NCI-H524 treated with DMSO at 0.1 percent for 48 hours (cell line): ENCODE measurements at regions not wholly inside any gene's neighbourhood (a gene's known extent, or its start where the extent isn't known, plus 50 kb on each side); places are given as distances from the start of the nearest gene placed in this dataset.
"Not testable (repeated sequence)": the region's sequence is repeated elsewhere in the genome, so short reads cannot be mapped to it uniquely, and the experiment has no call there.

ENCODE experiments used
- DNase-seq: peaks from one replicate; lab custom pipeline; 2025; lab: John Stamatoyannopoulos, UW

DNA sequence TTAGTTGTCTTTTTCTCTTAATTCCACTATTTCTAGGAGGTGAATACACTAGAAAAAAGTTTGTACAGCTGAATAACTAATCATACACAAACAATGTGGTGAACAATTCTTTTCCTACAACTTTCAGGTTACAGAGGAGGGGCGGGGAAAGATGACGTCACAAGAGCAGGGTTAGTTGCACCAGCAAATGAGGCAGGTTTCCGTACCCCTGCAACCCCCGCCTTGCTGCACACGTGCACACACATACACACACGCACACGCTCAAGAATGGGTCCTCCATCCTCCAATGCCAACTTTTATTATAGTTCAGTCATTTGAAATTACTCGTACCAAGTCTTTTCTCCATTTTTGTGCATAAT lies 122.8 kb downstream of the ARL4C start:
- no peak for DNase-seq

DNA sequence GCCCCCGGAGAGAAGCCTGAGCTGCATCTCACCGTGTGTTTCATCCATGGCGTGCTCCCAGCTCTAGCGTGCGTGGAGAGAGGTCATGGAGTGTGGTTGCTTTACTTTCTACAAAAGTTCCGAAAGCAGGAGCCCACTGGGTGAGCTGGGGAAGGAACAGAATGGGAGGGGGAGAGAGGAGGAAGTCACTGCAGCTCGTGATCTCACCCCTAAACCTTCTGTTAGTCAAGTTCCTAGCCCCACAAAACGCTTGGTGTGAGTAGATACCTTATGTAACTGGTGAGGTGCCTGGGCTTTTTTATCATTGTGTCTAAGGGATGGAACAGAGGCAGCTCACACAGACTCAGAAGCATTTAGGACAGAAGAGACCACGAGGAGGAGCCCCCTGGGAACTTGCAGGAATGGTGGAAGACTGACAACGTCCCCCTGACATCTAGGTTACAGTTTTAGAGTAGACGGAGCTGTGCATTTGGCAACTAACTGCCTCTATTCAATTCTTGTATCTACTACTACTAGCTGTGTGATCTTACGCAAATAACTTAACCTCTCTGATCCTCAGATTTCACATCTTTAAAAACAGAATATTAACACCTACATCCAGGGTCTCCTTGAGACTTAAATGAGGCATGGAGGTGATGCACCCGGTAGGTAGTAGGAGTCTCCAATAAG lies 123.3 kb downstream of the ARL4C start:
- no peak for DNase-seq

DNA sequence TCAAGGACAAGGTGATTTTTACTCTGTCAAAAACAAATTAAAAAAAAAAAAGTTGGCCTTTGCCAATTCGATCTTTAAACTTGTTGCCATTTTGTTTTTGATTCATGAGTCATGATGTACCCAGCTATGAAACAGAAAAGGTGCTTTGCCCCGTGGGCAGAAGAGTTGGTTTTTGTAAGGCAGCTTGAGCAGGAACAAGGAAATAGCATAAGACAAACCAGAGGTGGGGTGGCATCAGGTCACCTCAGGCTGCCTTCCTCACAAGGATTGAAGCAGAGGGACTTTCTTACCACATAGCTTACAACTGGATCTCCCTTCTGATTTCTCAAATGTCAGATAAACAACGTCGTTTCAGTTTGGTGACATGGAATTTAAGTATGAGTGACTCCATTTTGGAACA lies 123.8 kb downstream of the ARL4C start:
- no peak for DNase-seq

DNA sequence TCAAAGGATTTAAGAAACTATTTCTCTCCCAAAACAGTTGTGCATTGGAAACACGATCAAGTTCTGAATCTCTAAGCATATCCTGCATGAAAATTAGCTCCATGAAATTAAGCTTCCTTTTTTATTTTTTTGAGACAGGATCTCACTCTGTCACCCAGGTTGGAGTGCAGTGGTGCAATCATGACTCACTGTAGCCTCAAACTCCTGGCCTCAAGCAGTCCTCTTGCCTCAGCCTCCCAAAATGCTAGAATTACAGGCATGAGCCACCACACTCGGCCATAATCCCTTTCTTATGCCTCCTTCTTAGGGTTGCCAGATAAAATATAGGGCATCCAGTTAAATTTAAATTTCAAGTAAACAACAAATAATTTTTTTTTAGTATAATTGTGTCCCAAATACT lies 124.4 kb downstream of the ARL4C start:
- no peak for DNase-seq

DNA sequence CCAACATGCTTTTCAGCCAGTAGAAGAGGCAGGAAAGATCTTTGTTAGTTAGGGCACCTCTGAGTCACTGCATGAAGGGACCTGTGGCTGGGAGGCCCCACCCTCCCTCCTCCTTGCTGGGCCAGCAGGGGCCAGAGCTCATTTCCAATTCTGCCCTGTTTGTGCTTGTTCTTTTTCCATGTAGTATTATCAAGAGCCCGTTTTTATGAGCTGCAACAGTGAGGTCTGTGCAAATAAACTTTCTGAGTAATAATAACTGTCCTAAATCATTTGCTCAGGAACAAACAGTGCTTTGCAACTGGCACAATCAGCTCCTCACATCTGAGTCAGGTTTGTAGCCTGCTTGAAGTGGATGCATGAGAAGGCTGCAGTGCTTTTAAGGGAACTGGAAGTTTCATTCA lies 128.0 kb downstream of the ARL4C start:
- DNase-seq = no peak

DNA sequence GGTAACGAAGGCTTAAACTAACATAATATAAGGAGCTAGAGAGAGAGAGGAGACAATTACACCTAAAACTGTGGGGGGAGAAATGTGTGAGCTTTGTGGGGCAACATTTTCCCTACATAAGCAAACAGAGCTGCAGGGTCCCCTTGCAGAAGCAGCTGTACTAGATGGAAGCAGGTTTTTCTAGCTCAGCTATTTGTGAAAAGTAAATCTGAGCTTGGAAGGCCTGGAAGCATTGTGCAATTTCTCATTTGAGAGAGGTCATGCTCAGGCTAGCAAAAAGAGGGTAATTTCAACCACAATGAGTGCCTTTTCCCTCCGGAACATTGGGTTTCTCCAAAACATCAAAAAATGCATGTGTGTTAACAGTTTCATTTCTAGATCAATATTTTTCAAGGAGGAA lies 130.0 kb downstream of the ARL4C start:
- no peak for DNase-seq

DNA sequence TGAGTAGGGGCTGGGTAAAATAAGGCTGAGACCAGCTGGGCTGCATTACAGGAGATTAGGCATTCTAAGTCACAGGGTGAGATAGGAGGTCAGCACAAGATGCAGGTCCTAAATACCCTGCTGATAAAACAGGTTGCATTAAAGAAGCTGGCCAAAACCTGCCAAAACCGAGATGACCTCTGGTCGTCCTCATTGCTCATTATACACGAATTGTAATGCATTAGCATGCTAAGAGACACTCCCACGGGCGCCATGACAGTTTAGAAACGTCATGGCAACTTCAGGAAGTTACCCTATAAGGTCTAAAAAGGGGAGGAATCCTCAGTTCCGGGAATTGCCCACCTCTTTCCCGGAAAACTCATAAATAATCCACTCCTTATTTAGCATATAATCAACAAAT lies 132.2 kb downstream of the ARL4C start:
- no peak for DNase-seq

DNA sequence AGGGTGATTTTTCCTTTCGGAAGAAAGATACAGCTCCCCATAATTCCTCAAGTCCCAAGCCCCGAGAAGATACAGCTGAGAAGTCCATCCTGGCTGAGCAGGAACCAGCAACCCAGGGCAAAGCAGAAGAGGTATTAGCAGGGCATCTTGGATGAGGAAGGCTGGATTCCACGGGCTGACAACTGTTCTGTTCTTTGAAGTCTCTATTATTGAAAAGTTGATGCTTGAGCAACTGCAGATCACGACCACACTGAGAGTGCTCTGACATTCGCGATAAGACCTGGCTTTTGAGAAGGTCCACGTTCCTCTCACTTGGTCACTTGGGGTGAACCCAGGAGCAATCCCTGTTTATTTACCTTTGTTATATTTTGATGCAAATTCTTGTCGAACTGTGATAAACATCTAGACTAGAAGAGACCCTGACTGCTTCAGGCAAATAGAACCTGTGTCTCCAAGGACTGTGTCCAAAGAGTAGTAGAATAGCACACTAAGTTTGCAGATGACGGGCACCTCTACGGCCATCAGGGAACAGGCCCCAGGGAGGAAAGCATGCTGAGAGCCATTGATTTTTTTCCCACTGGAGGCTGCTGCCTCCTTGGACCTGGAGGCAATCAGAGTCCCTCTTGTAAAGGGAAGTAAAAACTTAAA lies 133.1 kb downstream of the ARL4C start:
- DNase-seq = no peak

DNA sequence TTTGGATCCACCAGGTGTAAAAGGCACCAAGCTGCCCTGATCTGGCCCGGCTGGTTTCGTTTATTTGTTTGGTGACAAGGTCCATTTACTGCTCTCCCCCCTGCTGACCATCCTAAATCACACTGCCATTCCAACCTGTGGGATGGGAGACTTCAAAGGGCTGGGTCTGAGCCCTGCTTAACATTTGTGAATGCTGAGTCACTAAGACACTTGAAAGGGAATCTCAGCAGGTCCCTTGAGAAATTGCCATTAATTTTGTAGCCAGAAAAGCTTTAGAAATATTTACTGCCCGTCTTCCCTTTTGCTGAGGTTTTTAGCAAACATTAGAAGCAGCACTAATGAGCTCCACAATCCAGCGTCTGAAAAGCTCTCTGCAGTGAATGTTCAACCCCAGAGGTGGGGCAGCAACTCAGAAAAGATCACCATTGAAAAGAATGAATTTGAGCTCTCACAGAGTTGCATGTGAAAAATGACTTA lies 133.8 kb downstream of the ARL4C start:
- no peak for DNase-seq

DNA sequence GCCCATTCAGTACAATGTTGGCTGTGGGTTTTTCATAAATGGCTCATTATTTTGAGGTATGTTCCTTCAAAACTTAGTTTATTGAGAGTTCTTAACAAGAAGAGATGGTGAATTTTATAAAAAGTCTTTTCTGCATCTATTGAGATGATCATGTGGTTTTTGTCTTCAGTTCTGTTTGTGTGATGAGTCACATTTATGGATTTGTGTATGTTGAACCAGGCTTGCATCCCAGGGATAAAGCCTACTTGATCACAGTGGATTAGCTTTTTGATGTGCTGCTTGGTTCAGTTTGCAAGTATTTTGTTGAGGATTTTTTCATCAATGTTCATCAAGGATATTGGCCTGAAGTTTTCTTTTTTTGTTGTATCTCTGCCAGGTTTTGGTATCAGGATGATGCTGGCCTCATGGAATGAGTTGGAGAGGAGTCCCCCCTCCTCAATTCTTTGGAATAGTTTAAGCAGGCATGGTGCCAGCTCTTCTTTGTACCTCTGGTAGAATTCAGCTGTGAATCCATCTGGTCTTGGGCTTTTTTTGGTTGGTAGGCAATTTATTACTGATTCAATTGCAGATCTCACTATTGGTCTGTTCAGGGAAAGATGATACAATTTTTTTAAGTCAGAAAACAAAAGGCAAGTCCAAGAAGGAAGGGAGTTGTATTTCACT lies 136.4 kb downstream of the ARL4C start:
- not testable (repeated sequence) for DNase-seq

DNA sequence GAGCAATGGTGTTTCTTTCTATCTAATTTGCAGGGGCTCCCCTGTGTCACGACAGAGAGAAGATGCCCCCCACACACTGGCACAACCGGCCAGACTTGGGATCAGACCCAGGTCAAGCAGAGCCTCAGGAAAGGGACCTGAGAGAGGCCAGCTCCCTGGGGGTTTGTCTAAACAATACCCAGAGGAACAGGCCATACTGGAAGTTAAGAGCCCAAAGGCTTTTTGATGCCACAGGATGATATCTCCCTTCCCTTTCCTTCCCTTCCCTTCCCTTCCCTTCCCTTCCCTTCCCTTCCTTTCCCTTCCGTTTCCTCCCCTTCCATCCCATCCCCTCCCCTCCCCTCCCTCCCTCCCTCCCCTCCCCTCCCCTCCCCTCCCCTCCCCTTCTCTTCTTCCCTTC lies 139.2 kb downstream of the ARL4C start:
- DNase-seq = no peak

DNA sequence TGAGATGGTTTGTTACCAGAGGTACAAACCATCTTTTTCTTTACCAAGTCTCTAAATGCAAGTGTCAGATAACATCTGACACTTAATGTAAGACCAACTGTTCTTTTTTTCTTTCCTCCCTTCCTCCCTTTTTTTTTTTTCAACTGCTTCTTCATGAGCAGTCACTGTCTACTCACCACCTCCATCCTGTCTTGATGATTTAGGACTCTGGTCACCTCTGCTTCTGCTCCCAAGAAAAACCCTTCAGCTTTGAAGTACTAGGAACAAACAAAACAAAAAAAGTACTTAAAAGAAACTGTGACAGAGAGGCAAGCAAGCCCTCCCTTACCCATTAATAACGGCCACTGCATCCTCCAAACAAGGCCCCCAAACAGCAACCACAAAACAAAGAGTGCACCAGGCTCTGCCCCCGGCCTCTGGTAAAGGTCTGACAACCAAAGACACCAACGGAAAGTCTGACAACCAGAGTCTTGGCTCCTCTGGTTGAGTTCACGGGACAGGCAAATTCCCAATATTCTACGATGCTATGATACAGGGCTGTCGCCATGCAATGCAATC lies 141.0 kb downstream of the ARL4C start:
- DNase-seq = no peak

DNA sequence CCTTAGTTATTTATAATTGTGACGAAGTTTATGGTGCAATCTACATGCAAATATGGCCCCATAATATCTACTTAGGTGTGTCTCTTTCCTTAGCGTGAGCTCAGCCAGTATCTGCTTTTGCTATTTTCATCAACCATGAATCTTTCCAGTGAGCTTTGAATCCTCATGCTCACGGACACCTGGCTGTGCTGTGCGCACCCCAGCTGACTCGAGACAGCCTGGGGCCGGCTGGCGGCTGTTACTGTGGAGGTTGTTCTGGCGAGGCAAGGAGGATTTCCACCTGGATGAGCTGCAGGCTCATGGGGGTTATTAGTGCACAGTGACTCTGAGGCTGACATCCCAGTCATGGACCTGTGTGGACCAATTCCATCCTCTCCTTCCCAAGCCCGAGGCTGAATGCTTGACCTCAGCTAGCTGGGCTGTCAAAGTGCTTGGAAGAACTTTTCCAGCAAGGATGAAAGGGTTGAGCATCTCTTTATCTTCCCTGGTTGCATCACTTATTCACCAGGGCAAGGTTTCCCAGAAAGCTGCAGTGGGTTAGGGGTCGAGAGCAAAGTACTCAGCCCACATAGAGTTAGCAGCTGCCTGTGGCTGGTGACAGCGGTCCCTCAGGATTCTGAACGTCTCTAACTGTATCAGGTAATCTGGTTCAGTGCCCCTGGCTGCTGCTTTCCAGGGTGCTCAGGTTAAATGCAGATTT lies 141.7 kb downstream of the ARL4C start:
- no peak for DNase-seq

DNA sequence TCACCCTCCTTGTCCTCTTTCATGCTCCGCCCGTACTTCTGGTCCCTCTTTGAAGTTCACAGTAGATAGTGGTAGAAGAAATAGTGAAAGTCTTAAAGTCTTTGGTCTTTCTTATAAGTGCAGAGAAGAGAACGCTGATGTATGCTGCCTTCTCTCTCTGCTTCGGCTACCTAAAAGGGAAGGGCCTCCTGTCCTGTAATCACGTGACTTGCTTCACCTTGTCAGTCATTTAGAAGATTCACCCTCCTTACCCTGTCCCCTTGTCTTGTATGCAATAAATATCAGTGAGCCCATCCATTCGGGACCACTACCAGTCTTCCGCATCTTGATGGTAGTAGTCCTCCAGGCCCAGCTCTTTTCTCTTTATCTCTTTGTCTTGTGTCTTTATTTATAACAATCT lies 144.6 kb downstream of the ARL4C start:
- DNase-seq = no peak

DNA sequence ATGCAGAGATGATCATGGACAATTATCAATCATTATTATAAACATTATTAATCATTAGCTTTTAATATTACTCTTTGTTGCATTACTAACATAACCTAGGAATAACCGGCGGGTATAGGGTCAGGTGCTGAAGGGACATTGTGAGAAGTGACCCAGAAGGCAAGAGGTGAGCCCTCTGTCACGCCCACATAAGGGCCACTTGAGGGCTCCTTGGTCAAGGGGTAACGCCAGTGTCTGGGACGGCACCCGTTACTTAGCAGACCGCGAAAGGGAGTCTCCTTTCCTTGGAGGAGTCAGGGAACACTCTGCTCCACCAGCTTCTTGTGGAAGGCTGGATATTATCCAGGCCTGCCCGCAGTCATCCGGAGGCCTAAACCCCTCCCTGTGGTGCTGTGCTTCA lies 145.0 kb downstream of the ARL4C start:
- not testable (repeated sequence) for DNase-seq

DNA sequence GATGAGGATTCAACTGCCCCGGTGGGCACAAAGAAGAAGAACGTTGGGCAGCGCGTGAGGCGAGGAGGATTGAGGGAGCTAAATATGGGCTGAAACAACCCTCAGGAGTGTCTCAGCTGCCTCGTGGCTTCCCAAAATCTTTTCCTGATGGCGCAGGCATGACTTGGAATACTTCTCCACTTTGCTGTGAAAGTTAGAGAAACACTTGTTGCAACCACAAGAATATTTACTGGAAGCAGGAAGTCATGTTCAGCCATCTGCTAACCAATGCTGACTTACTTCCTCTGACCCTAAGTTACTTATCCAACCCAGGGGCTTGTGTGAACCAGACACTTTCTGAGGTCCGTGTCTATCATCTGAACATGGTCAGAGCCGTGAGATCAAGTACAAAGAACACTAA lies 148.8 kb downstream of the ARL4C start:
- DNase-seq = no peak

DNA sequence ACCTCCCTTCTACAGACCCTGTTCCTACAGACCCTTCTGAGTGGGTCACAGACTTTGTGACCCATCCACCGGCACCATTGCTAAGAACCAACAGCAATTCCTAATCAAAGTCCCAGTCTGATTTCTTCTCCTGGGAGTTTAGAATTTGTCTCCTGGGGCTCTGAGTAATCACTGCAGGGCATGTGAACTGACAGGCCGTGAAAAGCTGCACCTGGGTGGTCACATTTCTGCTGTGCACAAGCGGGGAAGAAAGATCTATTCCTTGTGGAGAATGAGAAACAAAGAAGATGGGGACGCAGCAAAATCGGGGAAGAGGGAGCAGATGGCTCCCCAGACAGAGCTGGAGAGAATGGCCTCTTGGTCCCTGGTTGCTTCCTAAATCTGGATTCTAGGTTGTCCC lies 151.0 kb downstream of the ARL4C start:
- DNase-seq = no peak

DNA sequence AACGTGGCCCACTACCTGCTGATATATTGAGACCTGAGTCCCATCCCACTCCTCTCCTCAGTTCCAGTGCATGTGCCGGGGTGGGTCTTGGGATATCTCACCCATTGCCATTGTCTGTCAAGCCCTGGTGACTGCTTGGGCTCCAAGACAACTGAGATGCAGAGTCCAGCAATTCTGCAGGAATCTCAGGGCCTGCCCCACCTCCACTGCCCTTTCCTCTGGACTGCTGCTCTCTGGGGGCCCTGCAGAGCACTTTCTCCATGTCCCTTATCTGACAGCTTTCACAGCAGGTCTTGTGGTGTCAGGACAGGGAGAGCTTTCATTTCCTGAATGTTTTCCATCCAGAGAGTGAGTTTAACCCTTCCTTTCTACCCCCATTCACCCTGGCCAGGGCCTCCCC lies 152.9 kb downstream of the ARL4C start:
- DNase-seq = no peak

DNA sequence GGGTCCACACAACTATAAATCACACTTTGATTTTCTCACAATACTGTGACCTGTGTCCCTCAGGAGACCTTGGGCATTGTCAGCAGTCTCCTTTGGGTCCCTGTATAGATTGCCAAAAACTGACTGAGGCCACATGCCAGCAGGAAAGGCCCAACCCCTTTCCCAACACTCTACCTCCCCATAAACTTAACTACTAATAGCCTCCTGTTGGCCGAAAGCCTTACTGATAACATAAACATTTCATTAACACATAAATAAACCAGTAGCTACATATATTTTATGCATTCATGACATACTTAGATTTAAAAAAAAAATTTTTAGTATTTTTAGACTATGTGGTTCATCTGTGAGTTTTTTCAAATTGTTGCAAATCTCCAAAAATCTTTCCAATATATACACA lies 153.5 kb downstream of the ARL4C start:
- DNase-seq = no peak

DNA sequence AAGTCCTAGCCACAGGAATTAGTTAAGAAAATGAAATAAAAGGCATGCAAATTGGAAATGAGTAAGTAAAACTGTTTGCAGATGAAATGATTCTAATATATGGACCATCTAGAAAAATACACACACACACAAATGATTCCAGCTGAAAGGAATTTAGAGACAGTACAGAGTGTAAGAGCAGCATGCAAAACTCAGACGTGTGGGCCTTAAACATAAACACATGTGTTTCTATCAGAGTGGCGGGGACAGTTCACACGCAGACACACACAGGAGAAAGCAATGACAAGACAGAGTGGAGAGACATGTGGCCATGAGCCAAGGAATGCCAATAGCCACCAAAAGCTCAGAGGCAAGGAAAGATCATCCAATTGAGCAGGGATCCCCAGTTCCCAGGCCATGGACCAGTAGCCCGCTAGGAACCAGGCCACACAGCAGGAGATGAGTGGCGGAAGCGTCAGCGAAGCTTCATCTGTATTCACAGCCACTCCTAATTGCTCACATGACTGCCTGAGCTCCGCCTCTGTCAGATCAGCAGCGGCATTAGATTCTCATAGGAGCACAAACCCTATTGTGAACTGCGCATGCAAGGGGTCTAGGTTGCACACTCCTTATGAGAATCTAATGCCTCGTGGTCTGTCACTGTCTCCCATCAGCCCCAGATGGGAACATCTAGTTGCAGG lies 155.4 kb downstream of the ARL4C start:
- no peak for DNase-seq

DNA sequence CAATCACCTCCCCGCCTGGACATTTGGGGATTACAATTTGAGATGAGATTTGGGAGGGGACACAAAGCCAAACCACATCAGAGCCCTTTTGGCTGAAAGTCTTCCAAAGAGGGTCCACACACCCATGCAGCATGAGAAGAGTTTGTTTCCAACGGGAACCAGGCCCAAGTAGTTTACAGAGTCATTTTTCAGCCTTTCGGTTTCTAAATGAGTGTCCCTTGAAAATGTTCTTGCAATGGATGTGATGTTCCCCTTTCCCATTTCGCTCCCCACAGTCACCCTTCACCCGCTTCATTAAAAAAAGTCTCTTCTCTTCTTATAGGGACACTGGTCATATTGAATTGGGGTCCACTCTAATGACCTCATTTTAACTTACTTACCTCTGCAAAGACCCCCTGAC lies 157.4 kb downstream of the ARL4C start:
- no peak for DNase-seq

DNA sequence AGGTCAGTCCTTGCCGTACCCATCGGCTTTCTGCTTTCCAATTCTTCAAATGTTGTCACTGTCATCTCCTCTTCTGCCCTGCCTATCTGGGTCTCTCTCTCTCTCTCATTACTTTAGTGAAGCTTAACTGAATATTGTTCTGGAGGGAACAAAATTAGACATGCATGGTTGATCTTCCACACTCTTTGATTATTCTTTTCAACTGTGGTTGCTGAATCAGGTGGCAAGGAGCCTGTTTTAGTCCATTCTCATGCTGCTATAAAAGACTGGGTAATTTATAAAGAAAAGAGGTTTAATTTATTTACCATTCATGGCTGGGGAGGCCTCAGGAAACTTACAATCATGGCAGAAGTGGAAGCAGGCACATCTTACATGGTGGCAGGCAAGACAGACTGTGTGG lies 157.9 kb downstream of the ARL4C start:
- DNase-seq = no peak
